ENCODE measurements at regions not wholly inside any gene's neighbourhood (a gene's known extent, or its start where the extent isn't known, plus 50 kb on each side); places are given as distances from the start of the nearest gene placed in this dataset.

- Histone ChIP-seq H3K9ac (ENCODE audit: insufficient read depth, low read length, poor library complexity, severe bottlenecking) (no peak overlapping the region), H3K27ac (ENCODE audit: low read depth in 1 of 2, low read length in 2 of 2) (no peak overlapping the region), H3K4me2 (replicated peaks; ENCODE audit: extremely low read depth, low read length, poor library complexity, severe bottlenecking) (no peak overlapping the region), H4K20me1 (ENCODE audit: insufficient read depth, low read length) (no peaks in the 10 kb centered on the region), H2AFZ (ENCODE audit: insufficient read depth, low read depth, low read length, poor library complexity, severe bottlenecking) (no peak overlapping the region), H3K36me3 (replicated peaks in 1 of 2; ENCODE audit: control insufficient read depth in 1 of 2, insufficient read depth in 2 of 2, low read length in 2 of 2) (no peaks in the 10 kb centered on the region), H3K79me2 (ENCODE audit: insufficient read depth, low read length) (no peaks in the 10 kb centered on the region), H3K4me1 (ENCODE audit: control insufficient read depth in 1 of 2, insufficient read depth in 2 of 2, low read length in 2 of 2) (no peaks in the 10 kb centered on the region), H3K9me3 (replicated peaks in 1 of 2; ENCODE audit: control insufficient read depth in 1 of 2, insufficient read depth in 1 of 2, low read length in 2 of 2) (no peaks in the 10 kb centered on the region), H3K27me3 (ENCODE audit: control insufficient read depth in 2 of 2, insufficient read depth in 2 of 2, low read length in 2 of 2) (peaks cover 0 to 2% of the 10 kb centered on the region in 2 donors), H3K4me3 (replicated peaks in 1 of 3; ENCODE audit: low read depth in 2 of 3, low read length in 3 of 3) (no peak overlapping the region)
- no peaks in the 10 kb centered on the region for H3K36me3 Mint-ChIP-seq
- intact Hi-C loops (cut with micrococcal nuclease) = no loop called here
- H3K27ac Mint-ChIP-seq = peak overlapping the region in 1 of 7 donors; percentile 73
- H3K4me1 Mint-ChIP-seq = peaks cover 4% of the 10 kb centered on the region
- no CpG with 5 or more reads among the region's 4 CpGs for WGBS (ENCODE audit: insufficient coverage)
- peaks cover 2 to 4% (median 2%) of the 10 kb centered on the region in 3 donors for H3K27me3 Mint-ChIP-seq (ENCODE audit: low read depth in 3 of 3)
- no peak overlapping the region for H3K4me3 Mint-ChIP-seq
- DNase-seq = peak in 1 of 3 donors; percentile 38
- no peaks in the 10 kb centered on the region for H3K9me3 Mint-ChIP-seq
- no peak for TF ChIP-seq CTCF (IDR thresholded peaks at IDR 0.05)
Observed at GRCh38 chr12:94706250-94706661, 55.9 kb upstream of the TMCC3 start.

- intact Hi-C loops (cut with micrococcal nuclease) = no loop called here
- peaks cover 1 to 4% (median 2%) of the 10 kb centered on the region in 3 donors for H3K27me3 Mint-ChIP-seq (ENCODE audit: low read depth in 3 of 3)
- Histone ChIP-seq H2AFZ (ENCODE audit: insufficient read depth, low read depth, low read length, poor library complexity, severe bottlenecking) (no peak overlapping the region), H3K9ac (ENCODE audit: insufficient read depth, low read length, poor library complexity, severe bottlenecking) (no peak overlapping the region), H3K27ac (ENCODE audit: low read depth in 1 of 2, low read length in 2 of 2) (no peak overlapping the region), H4K20me1 (ENCODE audit: insufficient read depth, low read length) (no peaks in the 10 kb centered on the region), H3K4me3 (replicated peaks in 1 of 3; ENCODE audit: low read depth in 2 of 3, low read length in 3 of 3) (no peak overlapping the region), H3K27me3 (ENCODE audit: control insufficient read depth in 2 of 2, insufficient read depth in 2 of 2, low read length in 2 of 2) (peaks cover 0 to 2% of the 10 kb centered on the region in 2 donors), H3K4me1 (ENCODE audit: control insufficient read depth in 1 of 2, insufficient read depth in 2 of 2, low read length in 2 of 2) (no peaks in the 10 kb centered on the region), H3K36me3 (replicated peaks in 1 of 2; ENCODE audit: control insufficient read depth in 1 of 2, insufficient read depth in 2 of 2, low read length in 2 of 2) (no peaks in the 10 kb centered on the region), H3K79me2 (ENCODE audit: insufficient read depth, low read length) (no peaks in the 10 kb centered on the region), H3K9me3 (replicated peaks in 1 of 2; ENCODE audit: control insufficient read depth in 1 of 2, insufficient read depth in 1 of 2, low read length in 2 of 2) (no peaks in the 10 kb centered on the region), H3K4me2 (replicated peaks; ENCODE audit: extremely low read depth, low read length, poor library complexity, severe bottlenecking) (no peak overlapping the region)
- no peaks in the 10 kb centered on the region for H3K9me3 Mint-ChIP-seq
- H3K36me3 Mint-ChIP-seq = no peaks in the 10 kb centered on the region
- peak overlapping the region in 1 of 7 donors; percentile 10 for H3K27ac Mint-ChIP-seq
- H3K4me3 Mint-ChIP-seq = no peak overlapping the region
- no peak for DNase-seq
- H3K4me1 Mint-ChIP-seq = peaks cover 4% of the 10 kb centered on the region
- WGBS (ENCODE audit: insufficient coverage) = 100% methylated on average over 2 of the region's 4 CpGs
- no peak for TF ChIP-seq CTCF (IDR thresholded peaks at IDR 0.05)
Observed at GRCh38 chr12:94705676-94706075, 55.3 kb upstream of the TMCC3 start.

All from CD14-positive monocyte (primary cell).